HK-2 (cell line): ENCODE measurements at regions not wholly inside any gene's neighbourhood (a gene's known extent, or its start where the extent isn't known, plus 50 kb on each side); places are given as distances from the start of the nearest gene placed in this dataset.

Source experiments
- DNase-seq: peaks from one replicate; pipeline ENCODE4 v3.0.0-alpha.2; 2018; ENCODE audit not compliant: unreplicated experiment

DNA sequence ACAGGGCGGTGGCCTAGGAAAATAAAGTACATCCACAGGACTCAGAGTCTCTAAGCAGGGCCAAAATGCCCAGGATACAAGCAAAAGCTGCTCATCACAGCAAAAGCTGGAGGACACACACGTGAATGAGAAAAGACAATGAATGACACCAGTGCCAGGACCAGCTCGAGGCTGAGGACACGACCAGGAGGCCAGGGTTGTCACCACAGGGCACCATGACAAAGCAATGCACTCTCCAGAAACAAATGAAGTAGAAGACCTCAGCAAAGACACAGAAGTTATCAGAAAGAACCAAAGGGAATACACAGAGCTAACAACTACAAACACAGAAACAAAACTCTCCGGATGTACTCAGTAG, 92.1 kb downstream of the FOXL3 start:
- DNase-seq: no peak

DNA sequence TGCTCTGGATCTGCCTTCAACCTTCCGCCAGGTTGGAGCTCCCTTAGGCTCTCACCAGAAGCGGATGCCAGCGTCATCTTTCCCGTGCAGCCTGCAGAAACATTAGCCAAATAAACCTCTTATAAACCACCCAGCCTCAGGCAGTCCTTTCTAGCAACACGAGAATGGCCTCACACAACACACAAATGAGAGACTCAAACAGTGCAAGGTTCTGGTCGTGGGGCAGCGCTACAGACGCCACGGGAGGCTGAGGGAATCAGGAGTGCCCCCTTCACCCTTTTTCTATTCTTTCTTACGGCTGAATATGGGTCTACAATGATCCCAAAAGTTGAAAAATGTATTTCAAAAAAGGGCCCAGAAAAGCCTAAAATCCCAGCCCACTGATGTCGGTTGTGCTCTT, 96.4 kb downstream of the FOXL3 start:
- DNase-seq: no peak

DNA sequence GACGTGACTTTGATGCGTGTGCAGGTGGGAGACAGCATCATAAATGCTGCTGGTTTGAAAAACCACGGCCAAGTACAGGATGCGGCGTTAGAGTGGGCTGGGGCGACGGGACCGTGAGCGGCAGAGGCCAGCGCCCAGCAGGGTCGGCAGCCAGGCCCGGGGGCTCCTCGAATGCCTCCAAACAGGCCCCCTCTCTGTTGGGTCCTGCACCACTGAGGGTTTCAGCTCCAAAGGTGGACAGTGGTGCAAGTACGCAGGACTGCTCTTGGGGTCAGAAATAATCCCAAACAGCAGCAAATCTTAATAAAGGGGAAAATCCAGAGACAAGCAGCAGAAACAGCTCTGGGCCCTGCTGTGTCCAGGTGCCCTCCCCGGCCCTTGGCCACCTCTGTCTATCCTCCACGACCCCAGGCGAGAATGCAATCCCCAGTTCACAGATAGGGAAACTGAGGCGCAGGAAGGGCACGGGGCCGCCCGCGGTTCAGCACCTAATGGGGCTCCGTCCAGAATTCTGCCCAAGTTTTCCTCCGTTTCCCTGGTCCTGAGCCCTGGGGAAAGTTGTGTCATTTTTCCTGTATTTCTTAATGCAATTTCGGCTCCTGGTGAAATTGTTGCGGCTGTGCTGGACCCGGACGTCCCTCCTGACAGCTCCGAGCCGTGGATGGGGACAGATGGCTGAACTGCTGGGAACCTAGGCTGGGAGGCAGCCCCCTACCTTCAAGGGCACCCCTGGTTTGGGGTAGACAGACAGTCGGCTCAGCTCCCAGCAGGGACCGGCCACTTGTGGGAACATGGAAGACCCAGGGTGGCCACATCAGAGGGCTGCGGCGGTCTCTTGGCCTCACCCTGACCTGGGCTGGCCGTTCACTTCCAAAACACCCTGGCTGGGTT, 97.4 kb downstream of the FOXL3 start:
- DNase-seq: no peak

DNA sequence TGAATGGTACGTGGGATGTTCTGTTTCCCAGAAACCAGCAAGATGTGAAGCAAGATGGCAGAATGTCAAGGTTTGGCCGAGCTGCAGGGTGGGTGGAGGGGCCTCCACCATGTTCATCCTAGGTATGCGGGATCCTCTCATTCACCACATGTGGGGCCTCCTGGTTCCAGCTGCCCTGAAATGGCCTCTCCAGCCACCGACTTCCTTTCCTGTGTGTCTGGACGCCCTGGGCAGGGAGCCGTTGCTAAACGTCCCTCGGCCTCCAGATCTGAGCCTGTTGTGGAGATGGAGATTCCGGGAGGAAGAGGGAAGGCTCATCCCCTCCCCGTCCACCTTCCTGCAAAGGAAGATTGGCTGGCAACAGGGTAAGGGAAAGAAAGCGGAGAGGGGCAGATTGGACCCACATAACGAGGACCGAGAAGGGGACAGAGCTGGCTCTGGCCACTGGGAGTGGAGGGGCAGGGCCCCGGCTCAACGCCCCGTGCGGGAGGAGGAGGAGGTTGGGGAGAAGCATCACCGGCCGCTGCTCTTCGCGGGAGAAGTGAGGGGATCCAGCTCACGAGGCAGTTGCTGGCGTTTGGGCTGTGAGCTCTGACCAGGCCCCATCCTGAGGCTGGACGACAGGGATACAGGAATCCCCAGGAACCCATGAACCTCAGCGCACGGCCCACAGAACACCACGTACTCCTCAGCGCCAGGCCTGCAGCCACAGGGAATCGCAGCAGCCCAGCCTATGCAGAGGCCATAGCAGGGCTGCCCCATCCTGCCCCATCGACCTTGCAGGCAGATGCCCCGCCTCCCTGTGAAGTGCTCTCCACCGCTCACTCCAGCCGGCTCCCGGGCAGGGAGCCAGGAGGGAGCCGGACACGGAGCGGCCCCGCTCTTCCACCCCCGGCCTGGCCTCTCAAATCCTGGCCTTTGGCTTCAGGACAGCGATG, 98.3 kb downstream of the FOXL3 start:
- no peak for DNase-seq

DNA sequence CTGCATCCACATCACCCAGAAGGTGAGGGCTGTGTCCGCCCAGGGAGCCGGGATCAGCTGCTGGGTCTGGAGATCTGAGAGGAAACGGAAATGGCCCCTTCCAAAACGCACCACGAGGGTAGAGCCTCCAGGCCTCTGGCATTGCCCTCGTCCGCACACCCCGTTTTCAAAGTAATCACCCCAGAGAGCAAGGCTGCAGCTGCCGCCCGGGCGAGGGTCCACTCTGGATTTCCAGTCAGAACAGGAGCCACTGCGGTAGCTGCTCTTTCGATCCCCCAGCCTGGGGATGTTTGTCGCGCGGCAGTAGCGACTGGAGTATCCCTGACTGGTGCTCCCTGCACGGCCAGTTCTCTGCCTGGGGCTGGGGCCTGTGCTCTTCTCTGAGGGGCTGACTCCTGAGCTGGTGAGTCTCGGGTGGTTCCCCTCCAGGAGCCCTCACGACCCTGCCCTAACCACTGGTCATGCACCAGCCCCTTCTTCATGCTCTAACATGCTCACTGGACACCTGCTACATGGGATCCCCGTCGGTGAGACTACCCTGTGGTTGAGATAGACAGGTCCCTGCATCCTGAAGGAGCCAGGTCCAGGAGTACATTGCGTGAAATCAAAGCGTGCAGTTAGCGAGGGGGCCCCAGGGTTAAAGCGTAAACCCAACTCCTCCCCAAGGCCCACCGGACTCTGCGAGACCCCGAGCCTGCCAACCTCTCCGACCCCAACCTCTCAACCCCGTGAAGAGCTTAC, 99.2 kb downstream of the FOXL3 start:
- no peak for DNase-seq

DNA sequence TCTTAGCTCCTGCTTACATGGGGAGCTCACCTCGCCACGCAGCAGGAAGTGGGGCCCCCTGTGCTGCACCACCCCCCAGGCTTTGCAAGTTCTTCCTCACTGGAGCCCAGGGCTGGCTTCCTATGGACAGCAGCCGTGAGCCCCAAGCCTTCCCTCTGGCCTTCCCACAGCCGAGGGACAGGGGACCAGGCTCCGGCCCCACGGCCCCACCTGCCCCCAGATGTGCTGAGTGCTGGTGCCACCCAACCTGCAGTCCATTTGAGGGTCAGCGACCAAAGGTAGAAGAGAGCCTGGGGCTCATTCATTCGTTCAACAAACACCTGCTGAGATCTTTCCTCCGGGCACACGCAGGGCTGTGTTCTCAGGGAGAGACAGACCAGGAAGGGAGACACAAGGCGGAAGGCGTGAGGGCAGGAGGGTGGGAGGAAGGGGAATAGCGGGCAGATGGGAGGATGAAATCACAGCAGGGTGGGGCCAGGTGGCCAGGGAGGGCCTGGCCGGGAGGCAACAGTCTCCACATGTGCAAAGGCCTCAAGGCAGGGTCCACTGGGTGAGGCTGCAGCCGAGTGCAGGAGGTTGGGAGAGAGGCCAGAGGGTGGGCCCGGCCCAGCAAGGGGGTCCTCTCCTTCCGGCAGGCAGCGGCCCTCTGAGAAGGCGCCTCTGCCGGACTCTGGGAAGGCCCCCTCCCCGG, 100.1 kb downstream of the FOXL3 start:
- DNase-seq: no peak

DNA sequence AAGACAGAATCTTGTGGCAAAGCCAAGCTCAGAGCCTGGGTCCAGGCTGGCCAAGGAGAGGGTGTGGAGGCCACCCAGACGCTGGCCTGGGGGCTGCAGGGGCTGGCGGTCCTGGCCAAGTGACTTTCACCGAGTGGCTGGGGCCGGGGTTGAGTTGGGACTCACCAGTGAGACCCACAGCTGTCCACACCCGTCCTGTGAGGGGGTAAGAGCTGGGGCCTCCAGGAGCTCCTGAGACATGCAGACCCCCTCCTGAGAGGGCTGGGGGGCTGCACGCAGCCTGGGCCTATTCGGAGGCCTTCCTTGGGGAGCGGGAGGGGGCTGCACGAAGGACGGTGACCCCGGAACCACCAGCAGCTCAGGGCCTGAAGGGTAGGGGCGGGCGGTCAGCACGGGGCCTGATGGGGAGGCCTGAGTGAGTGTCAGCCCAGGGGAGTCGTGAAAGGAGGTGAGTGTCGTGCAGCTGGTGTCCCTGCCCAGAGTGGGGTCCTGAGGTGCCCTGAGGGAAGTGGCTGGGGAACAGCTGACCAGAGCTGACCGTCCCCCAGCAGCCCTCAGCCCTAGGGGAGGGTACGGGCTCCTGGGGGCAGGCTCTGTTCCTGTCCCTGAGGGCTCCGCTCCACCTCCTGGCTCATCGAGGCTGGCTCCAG, 100.9 kb downstream of the FOXL3 start:
- DNase-seq: no peak

DNA sequence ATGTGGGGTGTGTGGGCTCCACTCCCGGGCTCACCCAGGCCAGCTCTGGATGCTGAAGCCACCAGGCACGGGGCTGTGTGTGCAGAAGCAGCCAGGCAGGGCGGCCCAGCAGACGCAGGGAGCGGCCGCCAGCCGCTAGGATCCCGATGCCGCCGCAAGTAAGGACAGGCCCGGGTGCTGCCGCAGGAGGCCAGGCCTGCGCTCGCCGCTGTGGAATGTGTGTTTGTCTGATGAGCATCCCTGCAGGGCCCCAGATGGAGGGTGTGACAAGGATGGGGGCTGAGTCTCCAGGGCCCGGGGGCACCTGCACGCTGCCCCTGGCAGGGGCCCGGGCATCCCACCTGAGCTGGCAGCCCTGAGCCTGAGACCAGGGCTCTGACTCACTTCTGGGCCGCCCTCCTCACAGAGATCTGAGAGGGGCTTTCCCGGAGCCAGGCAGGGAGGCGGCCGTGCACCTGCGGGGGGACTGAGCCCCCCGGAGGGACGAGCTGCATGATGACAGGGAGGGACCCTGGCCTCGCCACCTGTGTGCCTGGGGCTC, 101.5 kb downstream of the FOXL3 start:
- no peak for DNase-seq

DNA sequence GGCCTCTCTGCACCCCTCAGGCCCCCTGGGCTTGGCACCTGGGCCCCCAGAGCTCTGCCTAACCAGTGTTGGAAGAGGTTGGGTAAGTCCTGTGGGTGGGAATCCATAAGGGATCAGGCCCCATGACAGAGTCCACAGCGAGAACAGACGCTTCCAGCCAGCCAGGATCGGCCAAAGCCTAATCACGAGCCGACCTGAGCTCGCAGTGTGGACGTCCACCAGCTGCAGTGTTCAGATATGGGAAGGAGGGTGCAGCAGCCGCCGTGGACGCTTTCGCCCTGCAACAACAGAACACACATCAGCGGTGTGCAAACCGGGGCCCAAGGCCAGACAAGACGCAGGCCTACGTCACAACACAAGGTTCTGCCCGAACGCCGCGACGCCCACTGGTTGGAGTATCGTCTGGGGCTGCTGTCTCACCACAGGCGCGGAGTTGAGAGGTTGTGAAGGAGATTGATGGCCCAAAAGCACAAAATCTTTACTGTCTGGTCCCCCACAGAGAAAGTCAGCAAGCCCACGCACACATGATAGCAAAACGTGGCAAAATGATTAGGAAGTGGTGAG, 102.1 kb downstream of the FOXL3 start:
- no peak for DNase-seq

DNA sequence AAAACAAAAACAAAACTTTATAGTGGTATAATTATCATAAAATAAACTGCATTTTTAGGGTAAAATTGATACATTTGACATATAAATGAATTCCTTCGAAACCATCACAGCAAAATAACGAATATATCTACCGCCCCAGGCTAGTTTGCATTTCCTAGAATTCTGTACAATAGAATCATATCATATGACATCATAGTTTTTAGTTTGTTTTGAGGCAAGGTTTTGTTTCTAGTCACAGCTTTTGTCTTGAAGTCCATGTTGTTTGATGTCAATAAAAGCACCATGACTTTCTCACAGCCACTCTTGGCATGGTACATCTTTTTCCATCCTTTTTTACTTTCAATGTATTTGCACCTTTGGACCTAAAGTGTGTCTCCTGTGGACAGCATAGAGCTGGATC, 102.9 kb downstream of the FOXL3 start:
- no peak for DNase-seq

DNA sequence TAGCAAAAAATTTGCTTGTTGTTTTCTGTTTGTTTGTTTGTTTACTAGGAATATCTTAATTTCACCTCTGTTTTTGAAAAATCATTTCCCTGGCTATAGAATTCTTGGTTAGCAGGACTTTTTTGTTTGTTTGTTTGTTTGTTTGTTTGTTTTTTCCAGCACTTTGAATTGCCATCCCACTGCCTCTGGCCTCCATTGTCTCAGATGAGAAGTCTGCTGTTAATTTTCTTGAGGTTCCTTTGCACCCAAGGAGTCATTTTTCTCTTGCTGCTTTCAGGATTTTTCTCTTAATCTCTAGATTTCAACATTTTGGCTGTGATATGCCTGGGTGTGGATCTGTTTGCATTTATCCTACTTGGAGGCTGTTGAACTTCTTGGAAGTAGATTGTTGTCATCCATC, 105.7 kb downstream of the FOXL3 start:
- no peak for DNase-seq

DNA sequence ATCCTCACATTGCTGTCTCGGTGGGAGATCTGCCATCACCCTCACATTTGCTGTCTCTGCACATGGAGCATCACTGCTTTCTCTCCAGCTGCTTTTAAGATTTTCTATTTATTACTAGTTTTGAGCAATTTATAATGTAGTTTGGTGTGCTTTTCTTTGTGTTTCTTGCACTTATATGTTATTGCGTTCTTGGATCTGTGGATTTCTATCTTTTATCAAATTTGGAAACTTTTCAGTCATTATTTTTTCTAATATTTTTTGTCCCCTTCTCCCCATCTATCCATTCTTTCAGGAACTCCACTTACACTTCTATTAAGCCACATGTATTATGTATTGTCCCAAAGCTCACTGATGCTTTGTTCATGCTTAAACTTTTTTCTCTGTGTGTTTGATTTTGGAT, 108.9 kb downstream of the FOXL3 start:
- DNase-seq: no peak

DNA sequence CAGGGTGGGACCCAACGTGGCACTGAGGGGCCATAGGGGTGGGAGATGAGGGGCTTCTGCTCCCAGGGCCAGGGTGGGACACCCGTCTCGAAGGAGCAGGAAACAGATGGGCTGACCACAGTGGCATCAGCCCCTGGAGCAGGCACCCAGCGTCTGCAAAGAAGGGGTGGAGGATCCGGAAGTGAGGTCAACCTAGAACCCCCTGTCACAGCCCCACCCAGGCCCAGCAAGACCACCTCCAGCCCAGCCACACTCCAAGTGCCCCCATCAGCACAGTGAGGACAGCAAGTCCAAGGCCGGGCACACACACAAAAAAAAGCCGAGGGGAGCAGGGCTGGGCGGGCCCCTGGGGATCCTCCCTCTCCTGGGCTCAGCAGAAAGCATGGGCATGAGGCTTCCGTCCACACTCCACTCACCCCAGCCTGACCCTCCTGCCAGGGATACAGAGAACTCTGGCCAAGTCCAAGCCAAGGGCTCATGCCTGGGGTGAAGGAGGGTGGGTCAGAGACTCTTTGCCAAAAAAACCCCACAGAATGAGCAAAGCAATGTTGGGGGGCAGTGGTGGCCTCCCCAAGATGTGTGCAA, 111.0 kb downstream of the FOXL3 start:
- DNase-seq: no peak

DNA sequence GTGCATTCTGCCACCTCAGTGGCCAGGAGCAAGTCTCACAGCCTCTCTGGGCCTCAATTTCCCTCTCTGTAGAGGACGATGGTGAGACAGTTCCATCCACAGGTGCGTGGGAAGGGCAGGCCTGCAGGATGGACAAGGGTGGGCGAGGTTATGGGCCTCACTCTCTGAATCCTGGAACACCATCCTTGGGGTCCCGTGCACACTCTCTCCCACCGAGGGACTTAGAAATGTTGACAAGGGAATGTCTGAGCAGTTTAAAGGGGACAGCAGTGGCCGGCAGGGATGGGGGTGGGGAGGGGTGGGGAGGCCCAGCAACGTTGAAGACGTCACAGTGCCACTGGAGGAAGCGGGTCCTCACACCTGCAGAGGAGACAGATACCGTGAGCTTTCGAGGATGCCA, 111.5 kb downstream of the FOXL3 start:
- no peak for DNase-seq

DNA sequence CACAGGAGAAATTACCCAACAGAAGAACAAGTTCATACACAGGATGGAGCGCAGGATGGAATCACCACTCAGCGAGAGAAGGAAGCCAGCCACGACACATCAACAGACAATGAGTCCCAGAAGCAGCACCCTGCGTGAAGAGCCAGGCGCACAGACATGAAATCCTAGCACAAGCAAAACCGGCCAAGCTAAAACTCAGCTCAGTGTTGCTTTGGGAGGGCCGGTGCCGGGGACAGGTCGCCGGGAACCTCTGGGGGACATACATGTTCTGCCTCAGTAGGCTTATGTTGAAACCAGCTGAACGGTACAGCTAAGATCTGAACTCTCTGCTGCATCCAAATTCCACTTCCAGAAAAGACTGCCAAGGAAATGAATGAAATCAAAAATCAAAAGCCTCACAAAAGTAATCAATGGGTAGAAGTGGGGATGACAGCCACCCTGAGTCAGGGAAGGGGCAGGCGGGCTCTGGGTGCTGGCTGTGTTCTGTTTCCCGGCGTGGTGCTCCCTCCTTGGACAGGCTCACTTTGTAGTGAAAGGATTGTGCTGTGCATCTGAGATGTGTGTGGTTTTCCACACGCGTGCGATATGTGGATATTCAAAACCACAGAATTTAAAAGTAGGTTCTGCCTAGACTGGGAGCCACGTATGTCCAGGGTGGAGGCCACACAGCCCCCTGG, 114.7 kb downstream of the PDGFA start:
- DNase-seq: no peak

DNA sequence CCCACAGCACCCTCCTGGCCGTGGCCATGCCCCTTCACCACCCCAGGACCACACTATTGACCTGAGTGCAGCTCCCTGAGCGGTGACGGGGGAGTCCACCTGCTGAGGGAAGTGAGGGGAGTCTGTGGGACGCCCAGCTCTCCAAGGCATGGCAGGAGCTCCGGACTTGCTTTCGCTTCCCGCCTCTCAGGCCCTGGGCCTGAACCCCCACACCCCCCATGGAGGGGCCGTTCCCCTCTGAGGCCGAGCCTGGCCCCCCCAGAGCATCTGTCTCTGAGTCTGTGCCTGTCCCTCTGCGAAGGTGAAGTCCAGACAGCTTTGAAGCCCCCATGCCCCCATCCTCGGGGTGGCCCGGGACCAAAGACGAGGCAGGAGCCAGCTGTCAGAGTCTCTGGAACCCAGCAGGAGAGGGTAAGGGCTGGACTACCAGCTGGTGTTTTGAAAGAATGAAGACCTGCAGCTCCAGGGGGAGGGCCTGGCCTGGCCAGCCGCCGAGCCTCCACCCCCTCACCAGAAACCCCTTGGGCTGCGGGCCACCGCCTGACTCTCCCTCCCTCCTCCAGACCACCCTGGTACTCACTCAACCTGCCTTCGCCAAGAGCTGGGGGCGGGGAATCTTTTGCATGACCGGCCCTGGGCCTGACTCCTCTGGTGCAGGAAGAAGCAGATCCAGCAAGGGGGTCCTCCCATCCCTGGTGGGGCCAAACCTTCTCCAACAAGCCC, 114.0 kb downstream of the PDGFA start:
- DNase-seq: no peak

DNA sequence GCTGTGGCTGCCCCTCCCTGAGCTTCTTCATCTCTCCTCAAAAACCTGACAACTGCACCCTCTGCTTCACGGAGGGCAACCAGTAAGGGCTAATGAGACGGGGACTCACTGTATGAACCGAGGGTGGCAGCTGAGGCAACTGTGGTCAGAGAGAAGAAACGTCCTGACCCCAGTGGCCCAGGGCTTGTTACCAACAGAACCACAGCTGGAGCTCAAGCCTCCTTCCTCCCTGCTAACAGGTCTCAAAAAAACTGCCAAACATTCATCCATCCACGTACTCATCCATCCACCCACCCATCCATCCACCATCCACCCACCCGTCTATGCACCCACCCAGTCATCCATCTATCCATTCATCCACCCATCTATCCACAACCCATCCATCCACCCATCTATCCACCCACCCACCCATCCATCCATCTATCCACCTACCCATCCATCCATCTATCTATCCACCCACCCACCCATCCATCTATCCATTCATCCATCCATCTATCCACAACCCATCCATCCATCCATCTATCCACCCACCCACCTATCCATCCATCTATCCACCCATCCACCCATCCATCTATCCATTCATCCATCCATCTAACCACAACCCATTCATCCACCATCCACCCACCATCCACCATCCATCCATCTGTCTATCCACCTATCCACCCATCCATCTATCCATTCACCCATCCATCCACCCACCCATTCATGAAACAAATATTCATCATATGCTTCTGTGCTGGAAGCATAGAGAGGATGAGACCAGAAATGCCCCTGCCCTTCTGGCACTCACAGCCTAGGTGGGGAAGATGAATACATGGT, 111.7 kb downstream of the PDGFA start:
- DNase-seq: no peak

DNA sequence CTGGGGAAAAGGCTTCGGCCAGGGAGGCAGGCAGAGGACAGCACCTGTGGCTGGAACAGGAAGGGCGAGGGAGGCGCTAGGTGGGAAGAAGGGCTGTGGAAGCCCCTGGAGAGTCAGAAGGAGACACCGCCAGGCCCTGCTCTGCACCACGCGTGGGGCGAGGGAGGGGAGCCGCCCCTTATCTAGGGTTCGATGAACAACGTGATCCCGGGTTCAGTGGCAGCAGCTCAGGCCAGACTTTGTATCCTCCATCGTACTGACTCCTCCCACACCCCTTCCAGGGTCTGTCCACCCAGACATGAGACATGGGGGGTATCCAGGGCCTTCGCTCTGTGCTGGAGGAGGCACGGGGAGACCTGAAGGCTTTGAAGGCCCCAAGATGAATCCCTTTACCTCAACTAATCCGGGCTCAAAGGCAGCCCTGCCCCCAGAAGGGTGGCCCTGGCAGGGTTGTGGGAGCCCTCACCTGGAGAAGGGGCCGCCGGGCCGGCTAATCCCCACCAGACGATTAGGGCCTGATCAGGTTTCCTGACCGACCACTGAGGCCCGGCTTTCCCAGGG, 110.8 kb downstream of the PDGFA start:
- no peak for DNase-seq
